ENCODE measurements at regions not wholly inside any gene's neighbourhood (a gene's known extent, or its start where the extent isn't known, plus 50 kb on each side); places are given as distances from the start of the nearest gene placed in this dataset.

- in situ Hi-C loops (cut with MboI) (no loop called here), intact Hi-C loops (cut with micrococcal nuclease; ENCODE audit: unreplicated experiment) (no loop called here)
- CTCF ChIA-PET: interaction anchor here (1.0 to 5.5 kb wide), 3 partner anchors 14 to 467 kb away, joined by 3 to 51 read pairs (median 3); no protein-coding TSS in a partner anchor
- no peak overlapping the region for H2AFZ ChIP-seq (ENCODE audit: control insufficient read depth, low read depth, low read length)
- H4K20me1 ChIP-seq (ENCODE audit: control insufficient read depth, insufficient read depth): no peaks in the 10 kb centered on the region
- H3K36me3 ChIP-seq (ENCODE audit: control insufficient read depth in 2 of 2, insufficient read depth in 2 of 2, low read length in 1 of 2): no peaks in the 10 kb centered on the region
- H3K27ac ChIP-seq (ENCODE audit: control insufficient read depth, insufficient read depth): no peak overlapping the region
- no peaks in the 10 kb centered on the region for H3K27me3 ChIP-seq (replicated peaks in 1 of 2; ENCODE audit: control insufficient read depth in 2 of 2, insufficient read depth in 2 of 2, low read length in 1 of 2)
- no peaks in the 10 kb centered on the region for H3K79me2 ChIP-seq (ENCODE audit: control insufficient read depth, insufficient read depth, low read length)
- 12% methylated on average over 3 of the region's 3 CpGs for WGBS (ENCODE audit: insufficient coverage, insufficient replicate concordance, low lambda C conversion rate, missing lambda C conversion rate)
- H3K9me3 ChIP-seq (replicated peaks; ENCODE audit: control insufficient read depth, insufficient read depth, low read length): no peaks in the 10 kb centered on the region
- DNase-seq (ENCODE audit: low read depth, low spot score) (no peak), FAIRE-seq (no peak), ATAC-seq (no peak; the same call in 2 of the 3 replicates)
- TF ChIP-seq PML (IDR thresholded peaks at IDR 0.05; ENCODE audit: low read length) (no peak), ZNF592 (IDR thresholded peaks at IDR 0.05) (no peak), CBX5 (IDR thresholded peaks at IDR 0.05; ENCODE audit: low read depth) (no peak), IRF5 (IDR thresholded peaks at IDR 0.05; ENCODE audit: borderline replicate concordance) (no peak), ZNF687 (IDR thresholded peaks at IDR 0.05) (no peak)
- no TSS peak for BruUV-seq (replicated peaks)
- RAD21 ChIA-PET (ENCODE audit: unreplicated experiment): no interaction called here
- SMC1A ChIA-PET (ENCODE audit: uncharacterized antibody, unreplicated experiment): interaction anchor here (1.8 kb wide), 1 partner anchor 14 kb away, joined by 6 read pairs; no protein-coding TSS in a partner anchor
- H3K4me3 ChIP-seq: no peak overlapping the region
- H3K4me2 ChIP-seq (ENCODE audit: control insufficient read depth, insufficient read depth): no peak overlapping the region
- H3K4me1 ChIP-seq (ENCODE audit: control insufficient read depth, insufficient read depth, low read length): no peaks in the 10 kb centered on the region
- POLR2A ChIA-PET: no interaction called here
- no peak overlapping the region for H3K9ac ChIP-seq (ENCODE audit: control insufficient read depth, insufficient read depth, low read length)
These were observed 68.0 kb downstream of the OTOR start for GRCh38 chr20:16816192-16816591.
